H9 (cell line): ENCODE measurements at regions not wholly inside any gene's neighbourhood (a gene's known extent, or its start where the extent isn't known, plus 50 kb on each side); places are given as distances from the start of the nearest gene placed in this dataset.

Source experiments
- DNase-seq: peaks from one replicate; pipeline ENCODE4 v3.0.0-alpha.2; 2017
- H2AFZ ChIP-seq: one replicate; pipeline ENCODE4 v1.6.1; 2013; ENCODE audit warnings: mild to moderate bottlenecking, low read length, control low read depth, moderate library complexity
- H2AK5ac ChIP-seq: 2 replicates; pipeline ENCODE4 v1.6.1; 2013; ENCODE audit warnings: low read length, control low read depth, mixed read lengths; ENCODE audit not compliant: insufficient read length
- H2BK120ac ChIP-seq: one replicate; pipeline ENCODE4 v1.6.1; 2013; ENCODE audit warnings: low read depth, mild to moderate bottlenecking, low read length, control low read depth, inconsistent platforms; ENCODE audit not compliant: poor library complexity, severe bottlenecking
- H2BK12ac ChIP-seq: 2 replicates; pipeline ENCODE4 v1.6.1; 2013; ENCODE audit warnings: low read length, control low read depth, mixed read lengths, low read depth; ENCODE audit not compliant: insufficient read length
- H2BK15ac ChIP-seq: 2 replicates; pipeline ENCODE4 v1.6.1; 2013; ENCODE audit warnings: low read depth, low read length, control low read depth
- H2BK20ac ChIP-seq: one replicate; pipeline ENCODE4 v1.6.1; 2013; ENCODE audit warnings: low read depth, mild to moderate bottlenecking, low read length, control low read depth, inconsistent platforms; ENCODE audit not compliant: poor library complexity, severe bottlenecking
- H2BK5ac ChIP-seq: 2 replicates; pipeline ENCODE4 v1.6.1; 2013; ENCODE audit warnings: low read length, control low read depth, mixed read lengths; ENCODE audit not compliant: insufficient read length
- H3K14ac ChIP-seq: 2 replicates; pipeline ENCODE4 v1.6.1; 2013; ENCODE audit warnings: low read length, control low read depth; ENCODE audit not compliant: insufficient read depth
- H3K18ac ChIP-seq: 2 replicates; pipeline ENCODE4 v1.6.1; 2013; ENCODE audit warnings: low read depth, mild to moderate bottlenecking, mixed read lengths, low read length, control low read depth; ENCODE audit not compliant: insufficient read length
- H3K23ac ChIP-seq: 2 replicates; pipeline ENCODE4 v1.6.1; 2013; ENCODE audit warnings: low read length, control low read depth, mixed read lengths, low read depth; ENCODE audit not compliant: insufficient read length
- H3K23me2 ChIP-seq: 2 replicates; pipeline ENCODE4 v1.6.1; 2013; ENCODE audit warnings: low read depth, mild to moderate bottlenecking, mixed read lengths, low read length, control low read depth; ENCODE audit not compliant: insufficient read length, poor library complexity, severe bottlenecking
- H3K27ac ChIP-seq: 2 replicates; pipeline ENCODE4 v1.5.1; 2013; ENCODE audit warnings: low read length, control low read depth, mixed read lengths, low read depth; ENCODE audit not compliant: insufficient read length
- H3K27me3 ChIP-seq: 2 replicates; pipeline ENCODE4 v1.6.1; 2013; ENCODE audit warnings: low read length, control low read depth, inconsistent platforms; ENCODE audit not compliant: insufficient read depth
- H3K4ac ChIP-seq: 2 replicates; pipeline ENCODE4 v1.6.1; 2013; ENCODE audit warnings: low read depth, mild to moderate bottlenecking, control low read depth, inconsistent platforms, low read length, moderate library complexity
- H3K4me1 ChIP-seq: 2 replicates; pipeline ENCODE4 v1.6.1; 2013; ENCODE audit warnings: low read length, control low read depth, inconsistent platforms; ENCODE audit not compliant: insufficient read depth
- H3K4me2 ChIP-seq: 2 replicates; pipeline ENCODE4 v1.6.1; 2013; ENCODE audit warnings: low read length, control low read depth, mixed read lengths; ENCODE audit not compliant: insufficient read length, insufficient read depth
- H3K56ac ChIP-seq: 2 replicates; pipeline ENCODE4 v1.6.1; 2013; ENCODE audit warnings: low read depth, mild to moderate bottlenecking, mixed read lengths, low read length, control low read depth; ENCODE audit not compliant: insufficient read length
- H3K79me1 ChIP-seq: 2 replicates; pipeline ENCODE4 v1.6.1; 2013; ENCODE audit warnings: low read depth, mild to moderate bottlenecking, moderate library complexity, low read length, control low read depth, inconsistent platforms; ENCODE audit not compliant: insufficient read depth, poor library complexity, severe bottlenecking
- H3K79me2 ChIP-seq: 2 replicates; pipeline ENCODE4 v1.6.1; 2013; ENCODE audit warnings: low read length, control low read depth, inconsistent platforms; ENCODE audit not compliant: insufficient read depth
- H3K9ac ChIP-seq: 2 replicates; pipeline ENCODE4 v1.6.1; 2013; ENCODE audit warnings: low read length, control low read depth, mixed read lengths; ENCODE audit not compliant: insufficient read length; ENCODE audit errors: extremely low read depth
- H3K9me3 ChIP-seq: one replicate; pipeline ENCODE4 v1.6.1; 2013; ENCODE audit warnings: low read depth, low read length, inconsistent platforms; ENCODE audit not compliant: control insufficient read depth
- H3T11ph ChIP-seq: one replicate; pipeline ENCODE4 v1.6.1; 2013; ENCODE audit warnings: mild to moderate bottlenecking, low read length, control low read depth, inconsistent platforms
- H4K20me1 ChIP-seq: one replicate; pipeline ENCODE4 v1.6.1; 2013; ENCODE audit not compliant: control insufficient read depth, insufficient read length, insufficient read depth
- H4K5ac ChIP-seq: 2 replicates; pipeline ENCODE4 v1.6.1; 2013; ENCODE audit warnings: low read depth, mild to moderate bottlenecking, mixed read lengths, low read length, control low read depth; ENCODE audit not compliant: insufficient read length
- H4K8ac ChIP-seq: replicated peaks from 2 replicates; pipeline ENCODE4 v1.6.1; 2013; ENCODE audit warnings: low read length, control low read depth, mixed read lengths, low read depth; ENCODE audit not compliant: insufficient read length
- H4K91ac ChIP-seq: 2 replicates; pipeline ENCODE4 v1.6.1; 2013; ENCODE audit warnings: low read depth, mild to moderate bottlenecking, moderate library complexity, mixed read lengths, low read length, control low read depth; ENCODE audit not compliant: insufficient read length
- H3K27ac Mint-ChIP-seq, 3 experiments: 2 replicates in 2 of 3; 3 replicates in 1 of 3; pipeline ENCODE4 v1.8.0; 2020 to 2021; ENCODE audit warnings: mixed read lengths in 3 of 3, mild to moderate bottlenecking in 1 of 3, moderate library complexity in 1 of 3
- H3K27me3 Mint-ChIP-seq: 2 replicates; pipeline ENCODE4 v1.8.0; 2021; ENCODE audit warnings: low read depth, mild to moderate bottlenecking, moderate library complexity, mixed read lengths
- H3K36me3 Mint-ChIP-seq, 3 experiments: 2 replicates in 2 of 3; 3 replicates in 1 of 3; pipeline ENCODE4 v1.8.0; 2020 to 2021; ENCODE audit warnings: low read depth in 3 of 3, mixed read lengths in 3 of 3; ENCODE audit not compliant: insufficient read depth in 1 of 3
- H3K4me1 Mint-ChIP-seq, 2 experiments: 2 replicates each; pipeline ENCODE4 v1.8.0; 2020; ENCODE audit warnings: mixed read lengths in 2 of 2
- H3K4me3 Mint-ChIP-seq, 2 experiments: 2 replicates in 1 of 2; 3 replicates in 1 of 2; pipeline ENCODE4 v1.8.0; 2020 to 2021; ENCODE audit warnings: mild to moderate bottlenecking in 2 of 2, mixed read lengths in 2 of 2, moderate library complexity in 1 of 2
- H3K9me3 Mint-ChIP-seq, 2 experiments: 2 replicates in 1 of 2; 3 replicates in 1 of 2; pipeline ENCODE4 v1.8.0; 2020; ENCODE audit warnings: mild to moderate bottlenecking in 2 of 2, mixed read lengths in 2 of 2, moderate library complexity in 1 of 2
- CTCF ChIP-seq: fragments of 200-600 bp; sonication (generic); conservative IDR thresholded peaks from 3 replicates; pipeline ENCODE4 v1.8.0; 2021; ENCODE audit warnings: antibody characterized with exemption, mild to moderate bottlenecking
- WGBS: extraction: QIAGEN DNeasy Blood & Tissue Kit; methylation state at CpG from one replicate; pipeline ENCODE4 v1.1.7; 2013; ENCODE audit warnings: missing lambda C conversion rate, low lambda C conversion rate, mixed read lengths; ENCODE audit not compliant: insufficient read length; ENCODE audit errors: extremely low coverage; 5-methylcytosine and 5-hydroxymethylcytosine counted together

DNA sequence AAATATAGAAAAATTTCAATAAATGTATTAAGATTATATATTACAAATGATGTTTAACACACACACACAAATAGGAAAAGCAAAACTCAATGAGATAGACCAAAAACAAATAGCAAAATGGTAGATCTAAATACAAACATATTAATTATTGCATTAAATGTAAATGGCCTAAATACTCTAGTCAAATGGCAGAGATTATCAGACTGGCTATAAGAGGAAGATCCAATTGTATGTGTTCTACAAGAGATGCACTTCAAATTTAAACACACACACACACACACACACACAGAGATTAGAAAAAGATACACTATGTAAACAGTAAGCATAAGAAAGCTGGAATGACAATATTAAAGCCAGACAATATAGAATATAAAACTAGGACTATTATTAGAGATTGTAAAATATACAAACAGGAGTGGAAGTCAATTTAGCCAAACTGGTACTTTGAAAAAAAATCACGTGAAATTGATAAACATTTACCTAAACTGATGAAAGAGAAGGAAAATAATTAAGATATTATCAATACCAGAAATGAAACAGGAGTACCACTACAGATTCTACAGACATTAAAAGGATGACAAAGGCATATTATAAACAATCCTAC, 150.5 kb downstream of the TBXT start:
- Histone ChIP-seq H4K5ac (no peak overlapping the region), H3K27me3 (no peaks in the 10 kb centered on the region), H3K18ac (no peak overlapping the region), H2BK12ac (no peak overlapping the region), H3K79me2 (no peaks in the 10 kb centered on the region), H3K14ac (no peak overlapping the region), H2AFZ (no peak overlapping the region), H3K9ac (no peak overlapping the region), H4K91ac (no peak overlapping the region), H3K4me2 (no peak overlapping the region), H3K4ac (no peak overlapping the region), H2BK20ac (no peak overlapping the region), H4K8ac (no peak overlapping the region), H3K56ac (no peak overlapping the region), H3K23ac (no peak overlapping the region), H2BK5ac (no peak overlapping the region), H3K79me1 (no peaks in the 10 kb centered on the region), H2BK120ac (no peak overlapping the region), H3K4me1 (no peaks in the 10 kb centered on the region; the same call in 1 of the 2 replicates), H2BK15ac (no peak overlapping the region), H3K27ac (no peak overlapping the region), H3T11ph (no peak overlapping the region), H3K9me3 (no peaks in the 10 kb centered on the region), H3K23me2 (no peaks in the 10 kb centered on the region), H4K20me1 (no peaks in the 10 kb centered on the region), H2AK5ac (no peak overlapping the region)
- peaks cover 3 to 18% (median 5%) of the 10 kb centered on the region in 3 experiments; a peak in 5 of 7 replicates for H3K36me3 Mint-ChIP-seq
- no peak for DNase-seq
- H3K4me1 Mint-ChIP-seq: peaks cover 6 to 8% of the 10 kb centered on the region in 2 experiments
- no peak overlapping the region for H3K4me3 Mint-ChIP-seq
- WGBS: no CpG with 5 or more reads among the region's 1 CpG
- H3K27me3 Mint-ChIP-seq: peaks cover 12% of the 10 kb centered on the region
- TF ChIP-seq CTCF: no peak
- peaks cover 21 to 27% of the 10 kb centered on the region in 2 experiments for H3K9me3 Mint-ChIP-seq
- H3K27ac Mint-ChIP-seq: no peak overlapping the region
